Hepatic stellate cell (primary cell): ENCODE measurements at regions not wholly inside any gene's neighbourhood (a gene's known extent, or its start where the extent isn't known, plus 50 kb on each side); places are given as distances from the start of the nearest gene placed in this dataset.
"Not testable (repeated sequence)": the region's sequence is repeated elsewhere in the genome, so short reads cannot be mapped to it uniquely, and the experiment has no call there.

Experiments
- DNase-seq: peaks from one replicate; pipeline ENCODE4 v3.0.0; 2011; ENCODE audit warnings: low spot score

- DNase-seq: no peak
These were observed 135.3 kb downstream of the NUDT12 start for GRCh38 chr5:103427326-103427725.

- DNase-seq: no peak
These were observed 136.7 kb downstream of the NUDT12 start for GRCh38 chr5:103425686-103426454.

- no peak for DNase-seq
These were observed 138.0 kb downstream of the NUDT12 start for GRCh38 chr5:103424453-103425205.

GRCh38 chr5:103424026-103424425 is 138.6 kb downstream of the NUDT12 start:
- DNase-seq: no peak

GRCh38 chr5:103422756-103423155 is 139.8 kb downstream of the NUDT12 start:
- DNase-seq: no peak

GRCh38 chr5:103414604-103415003 is 148.0 kb downstream of the NUDT12 start:
- DNase-seq: no peak

- DNase-seq: no peak
These were observed 150.9 kb downstream of the NUDT12 start for GRCh38 chr5:103411711-103412110.

- no peak for DNase-seq
These were observed 151.6 kb downstream of the MACIR start for GRCh38 chr5:103410172-103410571.

- DNase-seq: no peak
These were observed 150.6 kb downstream of the MACIR start for GRCh38 chr5:103409013-103409670.

GRCh38 chr5:103408408-103408807 is 149.8 kb downstream of the MACIR start:
- no peak for DNase-seq

GRCh38 chr5:103407402-103407801 is 148.8 kb downstream of the MACIR start:
- no peak for DNase-seq

GRCh38 chr5:103404483-103404882 is 145.9 kb downstream of the MACIR start:
- no peak for DNase-seq

GRCh38 chr5:103402851-103403250 is 144.3 kb downstream of the MACIR start:
- no peak for DNase-seq

GRCh38 chr5:103397739-103398581 is 139.4 kb downstream of the MACIR start:
- no peak for DNase-seq

- no peak for DNase-seq
These were observed 136.1 kb downstream of the MACIR start for GRCh38 chr5:103394676-103395075.

GRCh38 chr5:103393101-103393754 is 134.7 kb downstream of the MACIR start:
- peak; percentile 3 for DNase-seq

GRCh38 chr5:103391659-103392058 is 133.1 kb downstream of the MACIR start:
- no peak for DNase-seq

- DNase-seq: no peak
These were observed 131.3 kb downstream of the MACIR start for GRCh38 chr5:103389846-103390245.

- no peak for DNase-seq
These were observed 130.8 kb downstream of the MACIR start for GRCh38 chr5:103389357-103389756.

- no peak for DNase-seq
These were observed 127.2 kb downstream of the MACIR start for GRCh38 chr5:103385722-103386121.

- DNase-seq: not testable (repeated sequence)
These were observed 119.1 kb downstream of the MACIR start for GRCh38 chr5:103377638-103378037.
